HCT116 (cell line): ENCODE measurements at regions not wholly inside any gene's neighbourhood (a gene's known extent, or its start where the extent isn't known, plus 50 kb on each side); places are given as distances from the start of the nearest gene placed in this dataset.

Experiments used
- ATAC-seq: fragments of 200-7000 bp; cut with Tn5 transposase; 2 replicates; pipeline ENCODE4 v1.9.1; 2020; ENCODE audit warnings: mild to moderate bottlenecking, moderate library complexity
- BruUV-seq: library from RNA; stranded (reverse); fragments of 400-500 nt; replicated peaks from 2 replicates; lab custom pipeline; 2021; lab: Mats Ljungman, UMichigan
- CTCF ChIA-PET: fragments of 300-600 bp; sonication (Branson Sonifier 250); formaldehyde crosslinking; loops from one replicate; lab custom pipeline; 2021; ENCODE audit warnings: antibody characterized with exemption; lab: Charles Lee
- POLR2A ChIA-PET: fragments of 300-600, 350-600 bp; sonication (Branson Sonifier 250); formaldehyde crosslinking; loops from one replicate; lab custom pipeline; 2021; ENCODE audit warnings: antibody characterized with exemption; lab: Charles Lee
- RAD21 ChIA-PET, 2 experiments: fragments of 300-600 bp; sonication (Branson Sonifier 250); formaldehyde crosslinking; loops; one replicate each; lab custom pipeline; 2023; ENCODE audit warnings: low total read pairs in 2 of 2; ENCODE audit not compliant: uncharacterized antibody in 2 of 2, unreplicated experiment in 2 of 2, low non-redundant PET in 1 of 2; lab: Charles Lee
- DNase-seq: peaks from one replicate; pipeline ENCODE4 v3.0.0-alpha.2; 2010; ENCODE audit warnings: low read depth, low spot score
- H2AFZ ChIP-seq: fragments of 200-600 bp; shearing (Covaris generic), sonication (generic); 2 replicates; pipeline ENCODE4 v1.6.1; 2017; ENCODE audit warnings: low read depth, mixed run types, mixed read lengths, antibody characterized with exemption, low read length; ENCODE audit not compliant: poor library complexity, severe bottlenecking
- H3K27ac ChIP-seq: 2 replicates; pipeline ENCODE4 v1.5.1; 2012; ENCODE audit warnings: low read depth, low read length
- H3K27me3 ChIP-seq: fragments of 200-600 bp; sonication (generic); 2 replicates; pipeline ENCODE4 v1.6.1; 2016; ENCODE audit warnings: mixed run types, low read length, mixed read lengths; ENCODE audit not compliant: insufficient read depth
- H3K36me3 ChIP-seq, 2 experiments: fragments of 200-500 bp in 1 of 2; fragments of 200-600 bp in 1 of 2; sonication (Bioruptor generic) in 1 of 2; sonication (generic) in 1 of 2; 2 replicates each; pipeline versions ENCODE4 v1.5.1 to v1.6.1; 2014 to 2016; ENCODE audit warnings: low read length in 2 of 2, inconsistent platforms in 1 of 2, mixed read lengths in 1 of 2, mixed run types in 1 of 2; ENCODE audit not compliant: insufficient read depth in 2 of 2, control insufficient read depth in 1 of 2
- H3K4me1 ChIP-seq, 2 experiments: fragments of 200-600 bp in 1 of 2; sonication (generic) in 1 of 2; 2 replicates each; pipeline versions ENCODE4 v1.5.1 to v1.6.1; 2012 to 2017; ENCODE audit warnings: low read length in 2 of 2, inconsistent platforms in 1 of 2, mild to moderate bottlenecking in 1 of 2, mixed read lengths in 1 of 2, mixed run types in 1 of 2, moderate library complexity in 1 of 2; ENCODE audit not compliant: insufficient read depth in 2 of 2, control insufficient read depth in 1 of 2
- H3K4me2 ChIP-seq: fragments of 200-600 bp; sonication (generic); 2 replicates; pipeline ENCODE4 v1.6.1; 2017; ENCODE audit warnings: mixed run types, low read length, mixed read lengths
- H3K4me3 ChIP-seq, 2 experiments: fragments of 200-600 bp in 1 of 2; sonication (generic) in 1 of 2; replicated peaks in 1 of 2; 2 replicates each; pipeline ENCODE4 v1.5.1; 2011 to 2016; ENCODE audit warnings: low read length in 2 of 2, control low read depth in 1 of 2, low read depth in 1 of 2, mild to moderate bottlenecking in 1 of 2, mixed read lengths in 1 of 2, mixed run types in 1 of 2
- H3K79me2 ChIP-seq: fragments of 200-600 bp; sonication (generic); 2 replicates; pipeline ENCODE4 v1.6.1; 2017; ENCODE audit warnings: mild to moderate bottlenecking, mixed run types, low read length, moderate library complexity, mixed read lengths; ENCODE audit not compliant: insufficient read depth
- H3K9ac ChIP-seq: fragments of 200-600 bp; sonication (generic); 2 replicates; pipeline ENCODE4 v1.6.1; 2016; ENCODE audit warnings: low read length, mixed read lengths
- H3K9me2 ChIP-seq: fragments of 200-600 bp; sonication (generic), shearing (Covaris generic); 2 replicates; pipeline ENCODE4 v1.6.1; 2017; ENCODE audit warnings: mixed run types, mild to moderate bottlenecking, moderate library complexity; ENCODE audit not compliant: insufficient read depth
- H3K9me3 ChIP-seq, 2 experiments: fragments of 200-500 bp in 1 of 2; fragments of 200-600 bp in 1 of 2; sonication (Bioruptor generic) in 1 of 2; sonication (generic) in 1 of 2; 2 replicates each; pipeline ENCODE4 v1.6.1; 2014 to 2017; ENCODE audit warnings: low read length in 2 of 2, mixed read lengths in 2 of 2, inconsistent platforms in 1 of 2, low read depth in 1 of 2, mild to moderate bottlenecking in 1 of 2, mixed run types in 1 of 2, moderate library complexity in 1 of 2; ENCODE audit not compliant: control insufficient read depth in 1 of 2, insufficient read depth in 1 of 2
- H4K20me1 ChIP-seq: fragments of 200-600 bp; sonication (generic), shearing (Covaris generic); 2 replicates; pipeline ENCODE4 v1.6.1; 2017; ENCODE audit warnings: mixed run types, mild to moderate bottlenecking, moderate library complexity; ENCODE audit not compliant: insufficient read depth
- CBX3 ChIP-seq: IDR thresholded peaks from 2 replicates; pipeline ENCODE4 v1.6.1; 2012; ENCODE audit warnings: low read depth
- CEBPB ChIP-seq: IDR thresholded peaks from 2 replicates; pipeline ENCODE4 v1.6.1; 2012; ENCODE audit warnings: low read depth
- EGR1 ChIP-seq: IDR thresholded peaks from 2 replicates; pipeline ENCODE4 v1.6.1; 2012; ENCODE audit warnings: low read depth
- EZH2phosphoT487 ChIP-seq: fragments of 200-600 bp; IDR thresholded peaks from 2 replicates; pipeline ENCODE4 v1.6.1; 2018; ENCODE audit warnings: antibody characterized with exemption, borderline replicate concordance
- JUND ChIP-seq: IDR thresholded peaks from 2 replicates; pipeline ENCODE4 v1.6.1; 2012
- POLR2A ChIP-seq: IDR thresholded peaks from 2 replicates; pipeline ENCODE4 v1.7.0; 2011; ENCODE audit warnings: borderline replicate concordance; ENCODE audit not compliant: insufficient read depth, insufficient read length; ENCODE audit errors: extremely low read depth
- POLR2AphosphoS5 ChIP-seq: IDR thresholded peaks from 2 replicates; pipeline ENCODE4 v1.6.1; 2011; ENCODE audit warnings: mild to moderate bottlenecking, low read depth, low read length, moderate library complexity
- RAD21 ChIP-seq: IDR thresholded peaks from 2 replicates; pipeline ENCODE4 v1.6.1; 2012; ENCODE audit warnings: low read depth, mild to moderate bottlenecking
- SIN3A ChIP-seq: IDR thresholded peaks from 2 replicates; pipeline ENCODE4 v1.6.1; 2012; ENCODE audit warnings: low read depth
- SP1 ChIP-seq: IDR thresholded peaks from 2 replicates; pipeline ENCODE4 v1.6.1; 2012; ENCODE audit warnings: low read depth
- TCF7L2 ChIP-seq: IDR thresholded peaks from 2 replicates; pipeline ENCODE4 v1.7.0; 2011; ENCODE audit warnings: borderline replicate concordance, inconsistent platforms; ENCODE audit not compliant: insufficient read depth, insufficient read length; ENCODE audit errors: extremely low read depth
- YY1 ChIP-seq: IDR thresholded peaks from 2 replicates; pipeline ENCODE4 v1.6.1; 2011; ENCODE audit warnings: low read length, low read depth, moderate library complexity, mild to moderate bottlenecking; ENCODE audit not compliant: insufficient replicate concordance; ENCODE audit errors: extremely low read depth
- ZNF274 ChIP-seq: fragments of 200-500 bp; sonication (Bioruptor generic); IDR thresholded peaks from 2 replicates; pipeline ENCODE4 v1.6.1; 2014; ENCODE audit warnings: mild to moderate bottlenecking, low read depth, low read length, inconsistent platforms
- intact Hi-C: fragments of 100-400 bp; cut with micrococcal nuclease; formaldehyde crosslinking; loops from 2 replicates; pipeline ENCODE4 v1.10.0; 2022
- TF ChIP-seq, protein P1 (sequence below): IDR thresholded peaks from 2 replicates; pipeline ENCODE4 v1.6.1; 2012
- TF ChIP-seq, protein P2 (sequence below): IDR thresholded peaks from 2 replicates; pipeline ENCODE4 v1.6.1; 2012; ENCODE audit warnings: low read depth
- TF ChIP-seq, protein P3 (sequence below): IDR thresholded peaks from 2 replicates; pipeline ENCODE4 v1.6.1; 2011; ENCODE audit warnings: mild to moderate bottlenecking, low read length, moderate library complexity; ENCODE audit not compliant: insufficient replicate concordance; ENCODE audit errors: extremely low read depth
- TF ChIP-seq, protein P4 (sequence below): IDR thresholded peaks from 2 replicates; pipeline ENCODE4 v1.6.1; 2012

DNA sequence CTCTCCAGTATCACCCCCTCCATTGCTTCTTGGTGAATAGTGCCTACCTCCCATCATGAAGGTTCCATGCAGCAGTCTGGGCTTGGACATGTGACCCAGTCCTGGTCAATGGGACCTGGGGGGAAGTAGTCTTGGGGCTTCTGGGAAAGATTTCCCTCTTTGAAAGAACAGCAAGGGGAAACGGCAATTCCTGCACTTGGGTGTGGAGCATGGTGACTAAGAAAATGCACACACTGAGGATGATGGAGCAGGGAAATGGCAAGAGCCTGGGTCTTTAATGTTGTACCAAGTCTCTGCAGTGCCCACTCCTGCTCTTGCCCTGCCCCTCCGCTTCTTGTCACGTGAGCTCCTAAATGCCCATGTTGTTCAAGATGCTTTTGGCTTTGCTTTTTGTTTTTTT is 131.4 kb upstream of the SIX2 start:
- Histone ChIP-seq H3K27ac (no peak overlapping the region), H3K27me3 (no peaks in the 10 kb centered on the region), H3K9me3 (no peaks in the 10 kb centered on the region), H3K9me2 (no peaks in the 10 kb centered on the region), H3K79me2 (no peaks in the 10 kb centered on the region), H2AFZ (no peak overlapping the region), H3K4me1 (no peaks in the 10 kb centered on the region), H3K36me3 (no peaks in the 10 kb centered on the region), H3K4me3 (no peak overlapping the region), H3K4me2 (no peak overlapping the region), H3K9ac (no peak overlapping the region), H4K20me1 (no peaks in the 10 kb centered on the region)
- CTCF ChIA-PET, result no interaction called here
- POLR2A ChIA-PET, result no interaction called here
- intact Hi-C loops, result no loop called here
- BruUV-seq, result no TSS peak
- DNase-seq, result no peak
- RAD21 ChIA-PET, result no interaction called here
- no peak for ATAC-seq
- TF ChIP-seq, protein P1, sequence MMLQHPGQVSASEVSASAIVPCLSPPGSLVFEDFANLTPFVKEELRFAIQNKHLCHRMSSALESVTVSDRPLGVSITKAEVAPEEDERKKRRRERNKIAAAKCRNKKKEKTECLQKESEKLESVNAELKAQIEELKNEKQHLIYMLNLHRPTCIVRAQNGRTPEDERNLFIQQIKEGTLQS, result no peak
- no peak for TF ChIP-seq YY1
- no peak for TF ChIP-seq POLR2A
- TF ChIP-seq, protein P2, sequence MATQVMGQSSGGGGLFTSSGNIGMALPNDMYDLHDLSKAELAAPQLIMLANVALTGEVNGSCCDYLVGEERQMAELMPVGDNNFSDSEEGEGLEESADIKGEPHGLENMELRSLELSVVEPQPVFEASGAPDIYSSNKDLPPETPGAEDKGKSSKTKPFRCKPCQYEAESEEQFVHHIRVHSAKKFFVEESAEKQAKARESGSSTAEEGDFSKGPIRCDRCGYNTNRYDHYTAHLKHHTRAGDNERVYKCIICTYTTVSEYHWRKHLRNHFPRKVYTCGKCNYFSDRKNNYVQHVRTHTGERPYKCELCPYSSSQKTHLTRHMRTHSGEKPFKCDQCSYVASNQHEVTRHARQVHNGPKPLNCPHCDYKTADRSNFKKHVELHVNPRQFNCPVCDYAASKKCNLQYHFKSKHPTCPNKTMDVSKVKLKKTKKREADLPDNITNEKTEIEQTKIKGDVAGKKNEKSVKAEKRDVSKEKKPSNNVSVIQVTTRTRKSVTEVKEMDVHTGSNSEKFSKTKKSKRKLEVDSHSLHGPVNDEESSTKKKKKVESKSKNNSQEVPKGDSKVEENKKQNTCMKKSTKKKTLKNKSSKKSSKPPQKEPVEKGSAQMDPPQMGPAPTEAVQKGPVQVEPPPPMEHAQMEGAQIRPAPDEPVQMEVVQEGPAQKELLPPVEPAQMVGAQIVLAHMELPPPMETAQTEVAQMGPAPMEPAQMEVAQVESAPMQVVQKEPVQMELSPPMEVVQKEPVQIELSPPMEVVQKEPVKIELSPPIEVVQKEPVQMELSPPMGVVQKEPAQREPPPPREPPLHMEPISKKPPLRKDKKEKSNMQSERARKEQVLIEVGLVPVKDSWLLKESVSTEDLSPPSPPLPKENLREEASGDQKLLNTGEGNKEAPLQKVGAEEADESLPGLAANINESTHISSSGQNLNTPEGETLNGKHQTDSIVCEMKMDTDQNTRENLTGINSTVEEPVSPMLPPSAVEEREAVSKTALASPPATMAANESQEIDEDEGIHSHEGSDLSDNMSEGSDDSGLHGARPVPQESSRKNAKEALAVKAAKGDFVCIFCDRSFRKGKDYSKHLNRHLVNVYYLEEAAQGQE, result no peak
- no peak for TF ChIP-seq RAD21
- no peak for TF ChIP-seq SP1
- TF ChIP-seq CBX3, result no peak
- no peak for TF ChIP-seq CEBPB
- TF ChIP-seq EZH2phosphoT487, result no peak
- TF ChIP-seq TCF7L2, result no peak
- TF ChIP-seq ZNF274, result no peak
- no peak for TF ChIP-seq EGR1
- TF ChIP-seq SIN3A, result no peak
- TF ChIP-seq, protein P3, sequence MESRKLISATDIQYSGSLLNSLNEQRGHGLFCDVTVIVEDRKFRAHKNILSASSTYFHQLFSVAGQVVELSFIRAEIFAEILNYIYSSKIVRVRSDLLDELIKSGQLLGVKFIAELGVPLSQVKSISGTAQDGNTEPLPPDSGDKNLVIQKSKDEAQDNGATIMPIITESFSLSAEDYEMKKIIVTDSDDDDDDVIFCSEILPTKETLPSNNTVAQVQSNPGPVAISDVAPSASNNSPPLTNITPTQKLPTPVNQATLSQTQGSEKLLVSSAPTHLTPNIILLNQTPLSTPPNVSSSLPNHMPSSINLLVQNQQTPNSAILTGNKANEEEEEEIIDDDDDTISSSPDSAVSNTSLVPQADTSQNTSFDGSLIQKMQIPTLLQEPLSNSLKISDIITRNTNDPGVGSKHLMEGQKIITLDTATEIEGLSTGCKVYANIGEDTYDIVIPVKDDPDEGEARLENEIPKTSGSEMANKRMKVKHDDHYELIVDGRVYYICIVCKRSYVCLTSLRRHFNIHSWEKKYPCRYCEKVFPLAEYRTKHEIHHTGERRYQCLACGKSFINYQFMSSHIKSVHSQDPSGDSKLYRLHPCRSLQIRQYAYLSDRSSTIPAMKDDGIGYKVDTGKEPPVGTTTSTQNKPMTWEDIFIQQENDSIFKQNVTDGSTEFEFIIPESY, result no peak
- TF ChIP-seq JUND, result no peak
- TF ChIP-seq POLR2AphosphoS5, result no peak
- TF ChIP-seq, protein P4, sequence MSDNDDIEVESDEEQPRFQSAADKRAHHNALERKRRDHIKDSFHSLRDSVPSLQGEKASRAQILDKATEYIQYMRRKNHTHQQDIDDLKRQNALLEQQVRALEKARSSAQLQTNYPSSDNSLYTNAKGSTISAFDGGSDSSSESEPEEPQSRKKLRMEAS, result no peak
